Activated B cell treated with CpG ODN at 0.5 μM for 24 hours (primary cell): ENCODE measurements at regions not wholly inside any gene's neighbourhood (a gene's known extent, or its start where the extent isn't known, plus 50 kb on each side); places are given as distances from the start of the nearest gene placed in this dataset.

Experiments used
- ATAC-seq: fragments of 200-7000 bp; cut with Tn5 transposase; one replicate; pipeline ENCODE4 v1.10.0; 2021; ENCODE audit warnings: low read depth, mild to moderate bottlenecking, moderate library complexity
- CTCF ChIA-PET: fragments of 350-600 bp; sonication (Branson Sonifier 250); formaldehyde crosslinking; loops from one replicate; lab custom pipeline; 2021; ENCODE audit warnings: antibody characterized with exemption; lab: Charles Lee
- POLR2A ChIA-PET: fragments of 350-600 bp; sonication (Branson Sonifier 250); formaldehyde crosslinking; loops from one replicate; lab custom pipeline; 2021; ENCODE audit warnings: antibody characterized with exemption; lab: Charles Lee
- DNase-seq: peaks from one replicate; pipeline ENCODE4 v3.0.0; 2022
- H3K27ac Mint-ChIP-seq: one replicate; pipeline ENCODE4 v1.8.0; 2020; ENCODE audit warnings: mixed read lengths
- H3K27me3 Mint-ChIP-seq: one replicate; pipeline ENCODE4 v1.8.0; 2021; ENCODE audit warnings: mixed read lengths
- H3K36me3 Mint-ChIP-seq: one replicate; pipeline ENCODE4 v1.8.0; 2021; ENCODE audit warnings: low read depth, mixed read lengths
- H3K4me1 Mint-ChIP-seq: one replicate; pipeline ENCODE4 v1.8.0; 2021; ENCODE audit warnings: mixed read lengths
- H3K4me3 Mint-ChIP-seq: one replicate; pipeline ENCODE4 v1.8.0; 2020; ENCODE audit warnings: mild to moderate bottlenecking, mixed read lengths
- H3K9me3 Mint-ChIP-seq: one replicate; pipeline ENCODE4 v1.8.0; 2020; ENCODE audit warnings: mixed read lengths
- intact Hi-C: fragments of 100-400 bp; cut with micrococcal nuclease; formaldehyde crosslinking; loops from one replicate; pipeline ENCODE4 v1.15.1; 2024
- TF ChIP-seq, protein P1 (sequence below): fragments of 200-600 bp; IDR thresholded peaks from one replicate; pipeline ENCODE4 v1.8.0; 2022; ENCODE audit warnings: antibody characterized with exemption, mild to moderate bottlenecking

DNA sequence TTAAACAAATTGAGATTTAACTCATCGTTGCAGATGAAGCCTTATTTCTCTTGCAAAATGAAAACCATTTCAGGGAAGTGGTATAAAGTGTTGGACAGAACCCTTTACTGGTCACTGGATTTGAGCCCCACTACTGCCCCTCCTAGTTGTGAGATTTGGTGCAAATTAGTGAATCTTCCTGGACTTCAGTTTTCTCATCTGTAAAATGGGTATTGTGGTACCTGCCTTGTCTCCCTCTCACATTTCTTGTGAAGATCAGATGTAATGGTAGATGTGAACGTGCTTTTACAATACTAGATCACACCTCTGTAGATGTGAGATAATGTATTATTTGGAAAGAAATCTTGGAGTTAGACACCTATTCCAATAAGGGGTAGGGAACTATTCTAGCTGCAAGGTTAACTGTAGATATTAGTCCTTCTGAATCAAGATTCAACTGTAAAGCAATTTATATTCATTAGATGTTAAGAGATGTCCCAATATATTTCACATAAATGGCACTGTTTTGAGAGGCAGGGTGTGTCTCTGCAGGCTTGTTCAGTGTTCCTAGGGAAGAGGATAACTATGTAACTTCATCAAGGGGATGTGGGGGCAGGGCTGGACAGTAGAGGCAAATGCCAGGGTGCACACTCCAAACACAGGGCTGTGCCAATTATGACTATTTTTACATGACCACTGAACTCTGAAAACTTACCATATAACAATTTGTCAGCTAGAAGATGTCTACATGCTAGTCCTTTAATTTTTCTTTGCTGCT, 112.4 kb upstream of the PFN2 start:
- intact Hi-C loops = no loop called here
- H3K27ac Mint-ChIP-seq = no peak overlapping the region
- no peak for ATAC-seq
- no peaks in the 10 kb centered on the region for H3K36me3 Mint-ChIP-seq
- H3K4me3 Mint-ChIP-seq = no peak overlapping the region
- no peak for DNase-seq
- POLR2A ChIA-PET = no interaction called here
- H3K9me3 Mint-ChIP-seq = no peaks in the 10 kb centered on the region
- H3K4me1 Mint-ChIP-seq = no peaks in the 10 kb centered on the region
- CTCF ChIA-PET = no interaction called here
- H3K27me3 Mint-ChIP-seq = no peaks in the 10 kb centered on the region
- TF ChIP-seq, protein P1, sequence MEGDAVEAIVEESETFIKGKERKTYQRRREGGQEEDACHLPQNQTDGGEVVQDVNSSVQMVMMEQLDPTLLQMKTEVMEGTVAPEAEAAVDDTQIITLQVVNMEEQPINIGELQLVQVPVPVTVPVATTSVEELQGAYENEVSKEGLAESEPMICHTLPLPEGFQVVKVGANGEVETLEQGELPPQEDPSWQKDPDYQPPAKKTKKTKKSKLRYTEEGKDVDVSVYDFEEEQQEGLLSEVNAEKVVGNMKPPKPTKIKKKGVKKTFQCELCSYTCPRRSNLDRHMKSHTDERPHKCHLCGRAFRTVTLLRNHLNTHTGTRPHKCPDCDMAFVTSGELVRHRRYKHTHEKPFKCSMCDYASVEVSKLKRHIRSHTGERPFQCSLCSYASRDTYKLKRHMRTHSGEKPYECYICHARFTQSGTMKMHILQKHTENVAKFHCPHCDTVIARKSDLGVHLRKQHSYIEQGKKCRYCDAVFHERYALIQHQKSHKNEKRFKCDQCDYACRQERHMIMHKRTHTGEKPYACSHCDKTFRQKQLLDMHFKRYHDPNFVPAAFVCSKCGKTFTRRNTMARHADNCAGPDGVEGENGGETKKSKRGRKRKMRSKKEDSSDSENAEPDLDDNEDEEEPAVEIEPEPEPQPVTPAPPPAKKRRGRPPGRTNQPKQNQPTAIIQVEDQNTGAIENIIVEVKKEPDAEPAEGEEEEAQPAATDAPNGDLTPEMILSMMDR = no peak

DNA sequence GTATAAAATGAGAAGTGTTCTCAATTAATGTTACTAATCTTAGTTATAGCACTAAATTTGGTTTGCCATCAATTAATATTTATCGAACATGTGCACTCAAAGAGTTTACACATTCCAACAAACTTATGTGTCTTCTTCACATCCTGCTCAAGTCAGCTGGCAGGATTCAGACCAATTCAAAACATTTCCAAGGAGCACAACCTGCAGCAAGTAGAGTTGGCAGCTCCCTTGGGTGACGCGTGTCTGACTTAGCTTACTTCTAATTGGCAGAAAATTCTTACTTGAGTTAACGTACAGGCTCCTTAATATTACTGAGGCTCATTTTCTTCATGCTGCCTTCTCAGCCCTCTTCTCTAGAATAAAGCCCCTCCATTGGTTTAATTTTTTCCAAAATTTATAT, 110.4 kb upstream of the PFN2 start:
- DNase-seq (no peak), ATAC-seq (no peak)
- ChIA-PET POLR2A (no interaction called here), CTCF (no interaction called here)
- Mint-ChIP-seq H3K4me3 (no peak overlapping the region), H3K27me3 (no peaks in the 10 kb centered on the region), H3K9me3 (no peaks in the 10 kb centered on the region), H3K4me1 (no peaks in the 10 kb centered on the region), H3K27ac (no peak overlapping the region), H3K36me3 (no peaks in the 10 kb centered on the region)
- intact Hi-C loops = no loop called here
- TF ChIP-seq, protein P1 = no peak

DNA sequence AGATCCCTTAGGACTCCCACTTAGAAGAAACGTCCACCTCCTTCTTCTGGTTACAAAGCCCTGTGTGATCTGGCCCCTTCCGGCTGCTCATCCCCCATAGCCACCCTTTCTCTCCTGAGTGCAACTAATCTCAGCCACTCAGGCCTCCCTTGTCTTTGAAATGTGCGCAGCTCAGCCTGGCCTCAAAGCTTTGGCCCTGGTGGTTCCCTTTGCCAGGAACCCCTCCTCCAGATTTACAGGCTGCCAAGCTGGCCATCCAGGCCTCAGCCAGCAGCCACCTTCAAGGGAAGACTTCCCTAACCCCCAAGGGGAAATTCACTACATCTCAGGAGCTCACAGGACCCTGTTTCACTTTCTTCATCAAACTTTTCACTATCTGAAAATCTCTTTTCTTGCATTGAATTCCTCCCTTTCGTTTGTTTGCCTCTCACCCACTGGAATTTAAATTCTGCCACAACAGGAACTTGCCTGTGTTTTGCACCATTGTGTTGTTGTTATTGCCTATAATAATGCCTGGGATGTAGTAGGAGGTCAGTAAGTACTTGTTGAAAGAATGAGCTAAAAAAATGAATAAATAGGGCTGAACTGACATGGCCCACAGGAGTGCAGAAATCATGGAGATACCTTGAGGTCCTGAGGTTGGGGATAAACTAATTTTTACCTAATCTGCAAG, 109.5 kb upstream of the PFN2 start:
- Mint-ChIP-seq H3K27ac (no peak overlapping the region), H3K36me3 (no peaks in the 10 kb centered on the region), H3K27me3 (no peaks in the 10 kb centered on the region), H3K4me3 (no peak overlapping the region), H3K9me3 (no peaks in the 10 kb centered on the region), H3K4me1 (no peaks in the 10 kb centered on the region)
- DNase-seq (no peak), ATAC-seq (no peak)
- intact Hi-C loops = no loop called here
- CTCF ChIA-PET = no interaction called here
- TF ChIP-seq, protein P1 = no peak
- POLR2A ChIA-PET = no interaction called here

DNA sequence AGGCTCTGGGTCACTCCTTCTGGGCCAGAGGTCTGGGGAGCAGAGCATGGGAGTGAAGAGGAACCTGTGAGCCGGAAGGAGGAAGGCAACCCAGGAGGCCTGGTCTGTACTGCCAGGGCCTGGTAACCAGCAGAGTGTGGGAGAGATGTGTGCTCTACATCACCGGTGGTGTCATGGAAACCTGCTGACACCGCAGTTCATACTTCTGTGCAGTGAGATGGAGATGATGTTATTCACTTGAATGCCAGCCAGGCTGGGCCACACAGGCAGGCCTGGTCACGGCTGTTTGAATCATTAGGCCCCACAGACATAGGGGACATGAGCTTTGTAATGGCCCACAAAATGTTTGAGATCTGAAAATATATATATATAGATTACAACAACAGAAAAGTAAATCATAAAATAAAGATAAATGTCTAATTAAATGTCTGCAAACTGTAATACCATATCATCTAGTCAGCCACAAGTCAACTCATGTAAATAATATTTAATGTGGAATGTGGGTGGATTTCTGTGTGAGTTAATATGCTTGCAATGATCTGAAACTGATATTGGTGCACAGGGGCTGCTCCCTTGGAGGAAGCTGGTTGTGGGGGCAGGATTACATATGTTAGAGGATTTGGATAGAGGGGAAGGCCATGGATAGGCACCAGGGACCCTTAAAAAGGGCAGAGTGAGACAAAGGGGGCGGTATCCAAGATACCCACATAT, 108.5 kb upstream of the PFN2 start:
- DNase-seq (no peak), ATAC-seq (no peak)
- ChIA-PET POLR2A (no interaction called here), CTCF (no interaction called here)
- peaks cover 4% of the 10 kb centered on the region for H3K4me1 Mint-ChIP-seq
- intact Hi-C loops = no loop called here
- H3K9me3 Mint-ChIP-seq = no peaks in the 10 kb centered on the region
- no peak overlapping the region for H3K4me3 Mint-ChIP-seq
- TF ChIP-seq, protein P1 = no peak
- H3K27ac Mint-ChIP-seq = no peak overlapping the region
- H3K27me3 Mint-ChIP-seq = no peaks in the 10 kb centered on the region
- H3K36me3 Mint-ChIP-seq = no peaks in the 10 kb centered on the region

DNA sequence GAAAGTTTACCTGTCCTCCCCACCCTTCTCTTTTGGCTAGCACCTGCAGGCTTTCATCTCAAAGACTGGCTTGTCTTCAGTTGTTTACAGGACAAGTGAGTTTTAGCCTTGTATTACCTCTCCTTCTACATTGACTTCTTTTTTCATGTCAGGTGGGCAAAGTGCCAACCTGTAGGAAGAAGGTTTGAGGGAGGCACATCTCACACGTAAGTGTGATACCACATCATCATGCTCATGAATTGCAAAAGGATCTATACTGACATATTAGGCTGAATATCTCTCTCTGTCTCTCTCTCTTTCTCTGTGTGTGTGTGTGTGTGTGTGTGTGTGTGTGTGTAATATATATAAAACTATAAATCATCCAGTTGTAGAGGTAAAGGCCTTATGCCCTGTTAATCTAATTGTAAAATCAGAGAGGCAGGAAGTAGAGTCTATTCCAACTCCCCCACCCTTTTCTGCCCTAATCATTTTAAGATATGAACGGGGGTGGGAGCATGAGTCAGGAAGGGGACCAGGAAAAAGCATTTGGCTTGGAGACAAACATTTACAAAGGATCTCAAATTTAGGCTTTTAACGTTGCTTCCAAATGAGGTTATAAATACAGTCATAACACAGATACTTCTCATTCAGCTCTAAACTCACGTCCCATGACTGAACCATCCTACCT, 107.0 kb upstream of the PFN2 start:
- no peaks in the 10 kb centered on the region for H3K9me3 Mint-ChIP-seq
- ChIA-PET CTCF (no interaction called here), POLR2A (no interaction called here)
- H3K27ac Mint-ChIP-seq = no peak overlapping the region
- DNase-seq = no peak
- no peaks in the 10 kb centered on the region for H3K27me3 Mint-ChIP-seq
- no peak overlapping the region for H3K4me3 Mint-ChIP-seq
- H3K4me1 Mint-ChIP-seq = peaks cover 7% of the 10 kb centered on the region
- ATAC-seq = no peak
- TF ChIP-seq, protein P1 = no peak
- intact Hi-C loops = no loop called here
- no peaks in the 10 kb centered on the region for H3K36me3 Mint-ChIP-seq
